SU-DHL-6 (cell line): ENCODE measurements at regions not wholly inside any gene's neighbourhood (a gene's known extent, or its start where the extent isn't known, plus 50 kb on each side); places are given as distances from the start of the nearest gene placed in this dataset.

Experiments
- EZH2phosphoT487 ChIP-seq: fragments of 200-600 bp; sonication (generic), shearing (Covaris generic); conservative IDR thresholded peaks from 2 replicates; pipeline ENCODE4 v1.6.1; 2018; ENCODE audit warnings: mild to moderate bottlenecking, antibody characterized with exemption, low read length, moderate library complexity, mixed read lengths
- TF ChIP-seq, protein P1 (sequence below): fragments of 200-600 bp; sonication (generic); IDR thresholded peaks from one replicate; pipeline ENCODE4 v1.5.1; 2017; ENCODE audit warnings: antibody characterized with exemption, mild to moderate bottlenecking, low read length, moderate library complexity; ENCODE audit not compliant: insufficient read depth, poor library complexity, severe bottlenecking

- TF ChIP-seq, protein P1, sequence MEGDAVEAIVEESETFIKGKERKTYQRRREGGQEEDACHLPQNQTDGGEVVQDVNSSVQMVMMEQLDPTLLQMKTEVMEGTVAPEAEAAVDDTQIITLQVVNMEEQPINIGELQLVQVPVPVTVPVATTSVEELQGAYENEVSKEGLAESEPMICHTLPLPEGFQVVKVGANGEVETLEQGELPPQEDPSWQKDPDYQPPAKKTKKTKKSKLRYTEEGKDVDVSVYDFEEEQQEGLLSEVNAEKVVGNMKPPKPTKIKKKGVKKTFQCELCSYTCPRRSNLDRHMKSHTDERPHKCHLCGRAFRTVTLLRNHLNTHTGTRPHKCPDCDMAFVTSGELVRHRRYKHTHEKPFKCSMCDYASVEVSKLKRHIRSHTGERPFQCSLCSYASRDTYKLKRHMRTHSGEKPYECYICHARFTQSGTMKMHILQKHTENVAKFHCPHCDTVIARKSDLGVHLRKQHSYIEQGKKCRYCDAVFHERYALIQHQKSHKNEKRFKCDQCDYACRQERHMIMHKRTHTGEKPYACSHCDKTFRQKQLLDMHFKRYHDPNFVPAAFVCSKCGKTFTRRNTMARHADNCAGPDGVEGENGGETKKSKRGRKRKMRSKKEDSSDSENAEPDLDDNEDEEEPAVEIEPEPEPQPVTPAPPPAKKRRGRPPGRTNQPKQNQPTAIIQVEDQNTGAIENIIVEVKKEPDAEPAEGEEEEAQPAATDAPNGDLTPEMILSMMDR = no peak
- no peak for TF ChIP-seq EZH2phosphoT487
Observed at GRCh38 chr11:27216270-27217149, 146.5 kb downstream of the CCDC34 start.
